Endodermal cell (in vitro differentiated cells): ENCODE measurements at regions not wholly inside any gene's neighbourhood (a gene's known extent, or its start where the extent isn't known, plus 50 kb on each side); places are given as distances from the start of the nearest gene placed in this dataset.
A peak's percentile ranks its signal among the peaks of the same experiment; 100 is the strongest.

Experiments
- DNase-seq: peaks from one replicate; pipeline ENCODE4 v3.0.0-alpha.2; 2017
- H3K27ac ChIP-seq: 2 replicates; pipeline ENCODE4 v1.5.1; 2013; ENCODE audit warnings: mild to moderate bottlenecking, low read depth, low read length, moderate library complexity
- H3K27me3 ChIP-seq: 2 replicates; pipeline ENCODE4 v1.6.1; 2013; ENCODE audit warnings: mild to moderate bottlenecking, low read length, moderate library complexity; ENCODE audit not compliant: insufficient read depth, control insufficient read depth, poor library complexity, severe bottlenecking
- H3K36me3 ChIP-seq: 2 replicates; pipeline ENCODE4 v1.7.0; 2013; ENCODE audit warnings: mild to moderate bottlenecking, low read length, moderate library complexity; ENCODE audit not compliant: control insufficient read depth, insufficient read depth
- H3K4me1 ChIP-seq: one replicate; pipeline ENCODE4 v1.7.0; 2013; ENCODE audit warnings: low read length; ENCODE audit not compliant: control insufficient read depth, insufficient read depth
- H3K4me3 ChIP-seq: 2 replicates; pipeline ENCODE4 v1.5.1; 2013; ENCODE audit warnings: mild to moderate bottlenecking, low read length, moderate library complexity
- H3K9ac ChIP-seq: 2 replicates; pipeline ENCODE4 v1.6.1; 2013; ENCODE audit warnings: mild to moderate bottlenecking, low read length, moderate library complexity; ENCODE audit not compliant: poor library complexity, severe bottlenecking; ENCODE audit errors: extremely low read depth
- H3K9me3 ChIP-seq: 2 replicates; pipeline ENCODE4 v1.6.1; 2013; ENCODE audit warnings: mild to moderate bottlenecking, low read length, moderate library complexity; ENCODE audit not compliant: control insufficient read depth
- H3K27ac Mint-ChIP-seq: 2 replicates; pipeline ENCODE4 v1.8.0; 2020; ENCODE audit warnings: mixed read lengths
- H3K27me3 Mint-ChIP-seq: 2 replicates; pipeline ENCODE4 v1.8.0; 2021; ENCODE audit warnings: mild to moderate bottlenecking, mixed read lengths; ENCODE audit not compliant: insufficient read depth
- H3K36me3 Mint-ChIP-seq: 2 replicates; pipeline ENCODE4 v1.8.0; 2020; ENCODE audit warnings: low read depth, mixed read lengths
- H3K4me1 Mint-ChIP-seq: 2 replicates; pipeline ENCODE4 v1.8.0; 2020; ENCODE audit warnings: mixed read lengths
- H3K4me3 Mint-ChIP-seq: 2 replicates; pipeline ENCODE4 v1.8.0; 2020; ENCODE audit warnings: mild to moderate bottlenecking, moderate library complexity, mixed read lengths
- H3K9me3 Mint-ChIP-seq: 2 replicates; pipeline ENCODE4 v1.8.0; 2020; ENCODE audit warnings: mild to moderate bottlenecking, mixed read lengths
- CTCF ChIP-seq: fragments of 200-600 bp; sonication (generic); conservative IDR thresholded peaks from 2 replicates; pipeline ENCODE4 v1.5.0; 2021; ENCODE audit warnings: antibody characterized with exemption, mild to moderate bottlenecking
- WGBS, 2 experiments: methylation state at CpG; one replicate each; pipeline versions ENCODE4 v1.1.5 to v1.1.7; 2013; ENCODE audit warnings: missing lambda C conversion rate in 2 of 2, mixed read lengths in 1 of 2; ENCODE audit not compliant: insufficient coverage in 1 of 2, insufficient read length in 1 of 2; 5-methylcytosine and 5-hydroxymethylcytosine counted together

GRCh38 chr21:35343046-35343819 is 294.1 kb upstream of the RUNX1 start:
- Mint-ChIP-seq H3K4me1 (peaks cover 15% of the 10 kb centered on the region), H3K4me3 (no peak overlapping the region), H3K27ac (no peak overlapping the region), H3K9me3 (peaks cover 10% of the 10 kb centered on the region), H3K27me3 (no peaks in the 10 kb centered on the region), H3K36me3 (no peaks in the 10 kb centered on the region)
- no peak overlapping the region for H3K9ac ChIP-seq
- no peak overlapping the region for H3K27ac ChIP-seq
- WGBS, 2 experiments, result 92% methylated on average over 5 to 6 of the region's 6 CpGs
- DNase-seq, result no peak
- no peak for TF ChIP-seq CTCF
- H3K4me1 ChIP-seq, result no peaks in the 10 kb centered on the region
- H3K27me3 ChIP-seq, result no peaks in the 10 kb centered on the region
- peaks cover 18% of the 10 kb centered on the region for H3K9me3 ChIP-seq
- H3K4me3 ChIP-seq, result peak overlapping the region; percentile 1
- H3K36me3 ChIP-seq, result no peaks in the 10 kb centered on the region

GRCh38 chr21:35342440-35342839 is 293.3 kb upstream of the RUNX1 start:
- H3K9me3 Mint-ChIP-seq, result peaks cover 10% of the 10 kb centered on the region
- Histone ChIP-seq H3K36me3 (no peaks in the 10 kb centered on the region), H3K9ac (no peak overlapping the region), H3K4me1 (no peaks in the 10 kb centered on the region), H3K4me3 (peak overlapping the region; percentile 1), H3K27ac (no peak overlapping the region), H3K9me3 (peaks cover 18% of the 10 kb centered on the region), H3K27me3 (no peaks in the 10 kb centered on the region)
- no peak for DNase-seq
- H3K27ac Mint-ChIP-seq, result no peak overlapping the region
- H3K27me3 Mint-ChIP-seq, result no peaks in the 10 kb centered on the region
- H3K4me1 Mint-ChIP-seq, result peaks cover 21% of the 10 kb centered on the region
- H3K36me3 Mint-ChIP-seq, result no peaks in the 10 kb centered on the region
- no peak for TF ChIP-seq CTCF
- H3K4me3 Mint-ChIP-seq, result no peak overlapping the region
- 90 to 93% methylated on average over 3 to 4 of the region's 4 CpGs for WGBS, 2 experiments

- H3K27me3 Mint-ChIP-seq, result no peaks in the 10 kb centered on the region
- H3K4me3 ChIP-seq, result no peak overlapping the region
- peaks cover 7% of the 10 kb centered on the region for H3K9me3 Mint-ChIP-seq
- no peak overlapping the region for H3K27ac ChIP-seq
- H3K9me3 ChIP-seq, result peaks cover 4% of the 10 kb centered on the region
- WGBS, 2 experiments, result 89 to 97% methylated on average over 1 to 2 of the region's 2 CpGs
- no peak overlapping the region for H3K9ac ChIP-seq
- no peaks in the 10 kb centered on the region for H3K36me3 ChIP-seq
- peaks cover 21% of the 10 kb centered on the region for H3K4me1 Mint-ChIP-seq
- H3K4me1 ChIP-seq, result no peaks in the 10 kb centered on the region
- H3K27ac Mint-ChIP-seq, result no peak overlapping the region
- peak; percentile 55 for TF ChIP-seq CTCF
- H3K4me3 Mint-ChIP-seq, result no peak overlapping the region
- peak; percentile 57 for DNase-seq
- H3K27me3 ChIP-seq, result no peaks in the 10 kb centered on the region
- H3K36me3 Mint-ChIP-seq, result no peaks in the 10 kb centered on the region
Observed at GRCh38 chr21:35340273-35340672, 291.2 kb upstream of the RUNX1 start.
